Skeletal muscle tissue (tissue), 3 donors: ENCODE measurements at regions not wholly inside any gene's neighbourhood (a gene's known extent, or its start where the extent isn't known, plus 50 kb on each side); places are given as distances from the start of the nearest gene placed in this dataset.

Source experiments
- H3K27ac ChIP-seq: one replicate; pipeline ENCODE4 v1.7.0; 2013; ENCODE audit warnings: mild to moderate bottlenecking, low read depth, low read length, inconsistent platforms
- H3K27me3 ChIP-seq, 3 donors: one replicate each; pipeline ENCODE4 v1.7.0; 2013; ENCODE audit warnings: low read length in 3 of 3; ENCODE audit not compliant: control insufficient read depth in 3 of 3, insufficient read depth in 3 of 3
- H3K36me3 ChIP-seq, 3 donors: one replicate each; pipeline ENCODE4 v1.7.0; 2013; ENCODE audit warnings: low read length in 3 of 3; ENCODE audit not compliant: control insufficient read depth in 3 of 3, insufficient read depth in 3 of 3
- H3K4me1 ChIP-seq, 3 donors: one replicate each; pipeline ENCODE4 v1.7.0; 2013; ENCODE audit warnings: low read length in 3 of 3, mild to moderate bottlenecking in 3 of 3; ENCODE audit not compliant: control insufficient read depth in 3 of 3, insufficient read depth in 3 of 3
- H3K4me3 ChIP-seq, 3 donors: one replicate each; pipeline ENCODE4 v1.7.0; 2013; ENCODE audit warnings: low read length in 3 of 3
- H3K9ac ChIP-seq, 3 donors: one replicate each; pipeline ENCODE4 v1.7.0; 2013; ENCODE audit warnings: low read length in 3 of 3, mild to moderate bottlenecking in 3 of 3, moderate library complexity in 2 of 3, low read depth in 1 of 3
- H3K9me3 ChIP-seq, 3 donors: one replicate each; pipeline ENCODE4 v1.7.0; 2013; ENCODE audit warnings: low read length in 3 of 3; ENCODE audit not compliant: control insufficient read depth in 3 of 3
- donor health status: Osteomylitis.

GRCh38 chr10:4532976-4533375 lies 293.0 kb upstream of the AKR1E2 start:
- no peaks in the 10 kb centered on the region for H3K36me3 ChIP-seq
- H3K27me3 ChIP-seq = no peaks in the 10 kb centered on the region
- H3K4me1 ChIP-seq = no peaks in the 10 kb centered on the region
- no peak overlapping the region for H3K9ac ChIP-seq
- H3K4me3 ChIP-seq = no peak overlapping the region
- no peak overlapping the region for H3K27ac ChIP-seq
- peaks cover 0 to 5% (median 1%) of the 10 kb centered on the region in 3 donors for H3K9me3 ChIP-seq

GRCh38 chr10:4532467-4532866 lies 293.5 kb upstream of the AKR1E2 start:
- H3K27ac ChIP-seq = no peak overlapping the region

GRCh38 chr10:4532011-4532410 lies 294.0 kb upstream of the AKR1E2 start:
- no peak overlapping the region for H3K27ac ChIP-seq
- H3K27me3 ChIP-seq = no peaks in the 10 kb centered on the region
- H3K36me3 ChIP-seq = no peaks in the 10 kb centered on the region
- H3K9ac ChIP-seq = no peak overlapping the region
- peaks cover 0 to under 1% (median 0%) of the 10 kb centered on the region in 3 donors for H3K9me3 ChIP-seq
- H3K4me1 ChIP-seq = peaks cover 0 to 3% (median 2%) of the 10 kb centered on the region in 3 donors
- H3K4me3 ChIP-seq = no peak overlapping the region

More at GRCh38 chr10:4532467-4532866, 293.5 kb upstream of the AKR1E2 start:
- H3K9ac ChIP-seq = no peak overlapping the region
- no peaks in the 10 kb centered on the region for H3K36me3 ChIP-seq
- no peaks in the 10 kb centered on the region for H3K27me3 ChIP-seq
- H3K4me3 ChIP-seq = no peak overlapping the region
- H3K9me3 ChIP-seq = peaks cover 0 to 5% (median 0%) of the 10 kb centered on the region in 3 donors
- H3K4me1 ChIP-seq = peaks cover 0 to 2% (median 1%) of the 10 kb centered on the region in 3 donors

- Histone ChIP-seq H3K27me3 (no peaks in the 10 kb centered on the region), H3K27ac (no peak overlapping the region), H3K4me1 (peaks cover 0 to 3% (median 2%) of the 10 kb centered on the region in 3 donors), H3K9ac (no peak overlapping the region), H3K36me3 (no peaks in the 10 kb centered on the region), H3K9me3 (no peaks in the 10 kb centered on the region), H3K4me3 (no peak overlapping the region)
These were observed 296.7 kb upstream of the AKR1E2 start for GRCh38 chr10:4529266-4529665.

GRCh38 chr10:4527281-4527970 lies 298.6 kb upstream of the AKR1E2 start:
- Histone ChIP-seq H3K9me3 (no peaks in the 10 kb centered on the region), H3K36me3 (no peaks in the 10 kb centered on the region), H3K27me3 (no peaks in the 10 kb centered on the region), H3K4me3 (no peak overlapping the region), H3K4me1 (peaks cover 0 to 3% (median 2%) of the 10 kb centered on the region in 3 donors), H3K9ac (no peak overlapping the region), H3K27ac (no peak overlapping the region)

DNA sequence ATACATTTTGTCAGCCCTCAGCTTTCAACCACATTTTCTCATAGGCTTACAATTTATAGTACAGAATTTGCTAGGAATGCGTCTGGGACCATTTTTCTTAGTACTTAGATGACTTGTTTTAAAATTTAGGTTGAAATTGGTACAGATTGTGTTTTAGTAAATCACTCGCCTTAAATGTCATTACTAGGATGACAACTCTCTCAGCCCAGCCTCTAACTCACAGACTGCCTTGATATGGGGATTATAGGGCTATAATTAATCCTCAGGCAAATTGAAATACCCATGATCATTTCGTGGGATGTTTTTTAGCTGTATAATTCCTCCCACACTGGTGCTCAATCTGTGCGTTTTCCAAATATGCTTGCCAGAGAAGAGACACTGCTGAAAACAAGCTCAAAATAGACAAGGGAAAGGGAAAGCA lies 299.7 kb upstream of the AKR1E2 start:
- no peak overlapping the region for H3K9ac ChIP-seq
- no peaks in the 10 kb centered on the region for H3K27me3 ChIP-seq
- H3K27ac ChIP-seq = no peak overlapping the region
- H3K9me3 ChIP-seq = no peaks in the 10 kb centered on the region
- no peaks in the 10 kb centered on the region for H3K36me3 ChIP-seq
- H3K4me1 ChIP-seq = peaks cover 0 to 3% (median 2%) of the 10 kb centered on the region in 3 donors
- H3K4me3 ChIP-seq = no peak overlapping the region

DNA sequence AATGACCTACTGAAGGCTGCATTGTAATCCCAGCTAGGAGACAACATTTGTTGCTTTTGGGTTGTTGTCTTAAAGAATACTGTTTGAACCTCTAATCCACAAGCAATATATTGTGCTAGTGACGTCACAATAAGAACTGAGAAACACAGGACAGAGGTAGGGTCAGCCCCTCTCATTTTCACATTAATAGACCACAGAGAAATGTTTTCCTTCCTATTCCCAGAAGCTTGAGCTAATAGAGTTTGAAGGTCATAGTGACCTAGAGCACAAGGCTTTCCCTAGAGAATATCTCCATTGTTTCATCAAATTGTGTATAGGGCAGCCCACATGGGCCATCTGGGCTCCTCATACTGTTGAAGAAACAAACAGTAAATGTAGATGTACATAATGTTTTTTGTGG lies 300.9 kb upstream of the AKR1E2 start:
- no peaks in the 10 kb centered on the region for H3K27me3 ChIP-seq
- H3K9ac ChIP-seq = no peak overlapping the region
- no peak overlapping the region for H3K27ac ChIP-seq
- H3K4me3 ChIP-seq = no peak overlapping the region
- peaks cover 0 to 3% (median 2%) of the 10 kb centered on the region in 3 donors for H3K4me1 ChIP-seq
- H3K36me3 ChIP-seq = no peaks in the 10 kb centered on the region
- H3K9me3 ChIP-seq = no peaks in the 10 kb centered on the region

DNA sequence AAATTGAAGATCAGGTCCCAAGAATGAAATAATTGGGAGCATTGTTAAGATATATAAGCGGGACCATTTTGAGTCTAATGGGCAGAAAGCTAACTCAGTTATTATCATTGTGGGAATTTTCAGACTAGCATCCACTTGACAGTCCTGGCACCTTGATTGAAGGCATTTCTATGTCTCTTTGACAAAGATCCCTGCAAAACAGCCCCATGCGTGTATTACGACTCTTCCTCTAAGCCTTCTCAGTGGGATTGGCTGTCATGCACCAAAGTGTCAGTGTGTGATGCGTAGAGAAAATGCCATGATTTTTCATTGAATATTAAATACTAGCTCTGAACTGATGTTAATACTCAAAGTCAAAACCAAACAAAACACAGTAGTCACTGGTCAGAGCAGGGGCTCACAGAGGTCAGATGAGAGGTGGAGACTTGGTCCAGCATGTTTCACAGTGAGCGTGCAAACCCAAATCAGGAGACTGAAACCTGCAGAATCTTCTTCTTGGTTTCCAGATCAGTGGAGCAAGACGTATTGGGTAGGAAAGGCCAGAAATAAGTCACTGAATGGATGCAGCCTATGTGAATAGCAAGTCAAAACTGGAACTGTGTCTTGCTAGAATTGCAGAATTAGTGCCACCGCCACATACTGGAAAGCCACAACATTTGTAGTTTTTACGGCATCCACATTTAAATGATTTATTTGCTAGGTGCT lies 303.6 kb upstream of the AKR1E2 start:
- H3K9me3 ChIP-seq = no peaks in the 10 kb centered on the region
- no peak overlapping the region for H3K4me3 ChIP-seq
- H3K27ac ChIP-seq = no peak overlapping the region
- H3K9ac ChIP-seq = no peak overlapping the region
- no peaks in the 10 kb centered on the region for H3K36me3 ChIP-seq
- H3K4me1 ChIP-seq = peaks cover 0 to 1% (median 0%) of the 10 kb centered on the region in 3 donors
- H3K27me3 ChIP-seq = no peaks in the 10 kb centered on the region

GRCh38 chr10:4519658-4520402 lies 306.2 kb upstream of the AKR1E2 start:
- Histone ChIP-seq H3K27me3 (no peaks in the 10 kb centered on the region), H3K27ac (no peak overlapping the region), H3K9me3 (no peaks in the 10 kb centered on the region), H3K36me3 (no peaks in the 10 kb centered on the region), H3K9ac (no peak overlapping the region), H3K4me3 (no peak overlapping the region), H3K4me1 (no peaks in the 10 kb centered on the region)

GRCh38 chr10:4517746-4518145 lies 308.3 kb upstream of the AKR1E2 start:
- Histone ChIP-seq H3K27ac (no peak overlapping the region), H3K4me1 (peaks cover 0 to 7% (median 2%) of the 10 kb centered on the region in 3 donors), H3K27me3 (no peaks in the 10 kb centered on the region), H3K9me3 (no peaks in the 10 kb centered on the region), H3K36me3 (no peaks in the 10 kb centered on the region), H3K4me3 (no peak overlapping the region), H3K9ac (no peak overlapping the region)
